Endothelial cell of umbilical vein (primary cell): ENCODE measurements at regions not wholly inside any gene's neighbourhood (a gene's known extent, or its start where the extent isn't known, plus 50 kb on each side); places are given as distances from the start of the nearest gene placed in this dataset.

ENCODE experiments used
- BruUV-seq: library from RNA; stranded (reverse); fragments of 400-500 nt; replicated peaks from 2 replicates; lab custom pipeline; 2021; lab: Mats Ljungman, UMichigan
- CTCF ChIA-PET: fragments of 300-600, 350-600 bp; sonication (Branson Sonifier 250); formaldehyde crosslinking; loops from one replicate; lab custom pipeline; 2021; ENCODE audit warnings: antibody characterized with exemption, inconsistent platforms; lab: Charles Lee
- POLR2A ChIA-PET: fragments of 300-600, 350-600 bp; sonication (Branson Sonifier 250); formaldehyde crosslinking; loops from one replicate; lab custom pipeline; 2021; ENCODE audit warnings: antibody characterized with exemption, inconsistent platforms; lab: Charles Lee
- DNase-seq: peaks from one replicate; pipeline ENCODE4 v3.0.0-alpha.2; 2011; ENCODE audit warnings: low read depth, low spot score
- FAIRE-seq: peaks from 2 replicates; lab custom pipeline; 2011; peaks lifted over from hg19 to GRCh38; lab: Jason Lieb, UNC
- H2AFZ ChIP-seq: 2 replicates; pipeline ENCODE4 v1.6.0; 2012; ENCODE audit warnings: low read depth, low read length, control low read depth, inconsistent platforms
- H3K27ac ChIP-seq: 2 replicates; pipeline ENCODE4 v1.5.1; 2011; ENCODE audit warnings: low read depth, mild to moderate bottlenecking, control low read depth, low read length, moderate library complexity; ENCODE audit not compliant: insufficient read depth
- H3K27me3 ChIP-seq, 2 experiments: 2 replicates each; pipeline versions ENCODE4 v1.6.0 to v1.6.1; 2011; ENCODE audit warnings: low read length in 2 of 2, mixed read lengths in 1 of 2; ENCODE audit not compliant: control insufficient read depth in 2 of 2, insufficient read depth in 2 of 2
- H3K36me3 ChIP-seq, 2 experiments: 2 replicates in 1 of 2; 3 replicates in 1 of 2; pipeline ENCODE4 v1.5.1; 2011; ENCODE audit warnings: low read length in 2 of 2, mild to moderate bottlenecking in 1 of 2, moderate library complexity in 1 of 2; ENCODE audit not compliant: control insufficient read depth in 2 of 2, insufficient read depth in 2 of 2; ENCODE audit errors: extremely low read depth in 1 of 2
- H3K4me1 ChIP-seq: 3 replicates; pipeline ENCODE4 v1.5.1; 2011; ENCODE audit warnings: mild to moderate bottlenecking, low read length; ENCODE audit not compliant: control insufficient read depth, insufficient read depth; ENCODE audit errors: extremely low read depth
- H3K4me2 ChIP-seq: 2 replicates; pipeline ENCODE4 v1.6.1; 2011; ENCODE audit warnings: low read length, control low read depth, mixed read lengths; ENCODE audit not compliant: insufficient read depth
- H3K4me3 ChIP-seq, 3 experiments: fragments of 200-600 bp in 1 of 3; sonication (generic), shearing (Covaris generic) in 1 of 3; replicated peaks in 1 of 3; 2 replicates each; pipeline ENCODE4 v1.5.1; 2011 to 2016; ENCODE audit warnings: control low read depth in 3 of 3, low read length in 3 of 3, mild to moderate bottlenecking in 2 of 3, inconsistent platforms in 1 of 3, low read depth in 1 of 3, moderate library complexity in 1 of 3; ENCODE audit not compliant: insufficient read depth in 1 of 3
- H3K79me2 ChIP-seq: 2 replicates; pipeline ENCODE4 v1.6.0; 2012; ENCODE audit warnings: low read length, inconsistent platforms; ENCODE audit not compliant: control insufficient read depth, insufficient read depth
- H3K9ac ChIP-seq: replicated peaks from 2 replicates; pipeline ENCODE3; 2011; ENCODE audit warnings: low read length, control low read depth; ENCODE audit not compliant: insufficient read depth; ENCODE audit errors: extremely low read depth
- H3K9me1 ChIP-seq: replicated peaks from 3 replicates; pipeline ENCODE4 v1.6.0; 2011; ENCODE audit warnings: mild to moderate bottlenecking, low read length; ENCODE audit not compliant: control insufficient read depth, insufficient read depth; ENCODE audit errors: extremely low read depth
- H3K9me3 ChIP-seq: replicated peaks from 2 replicates; pipeline ENCODE4 v1.5.1; 2012; ENCODE audit warnings: low read length, inconsistent platforms; ENCODE audit not compliant: control insufficient read depth, insufficient read depth
- H4K20me1 ChIP-seq: replicated peaks from 2 replicates; pipeline ENCODE3; 2011; ENCODE audit warnings: mild to moderate bottlenecking, low read length; ENCODE audit not compliant: control insufficient read depth, insufficient read depth; ENCODE audit errors: extremely low read depth
- CTCF ChIP-seq, 2 donors: IDR thresholded peaks; 1 replicate in 1 of 2; 2 replicates in 1 of 2; pipeline ENCODE4 v1.5.1; 2011; ENCODE audit warnings: low read length in 2 of 2, mild to moderate bottlenecking in 2 of 2, moderate library complexity in 2 of 2, control low read depth in 1 of 2, inconsistent platforms in 1 of 2, low read depth in 1 of 2; ENCODE audit not compliant: insufficient read depth in 1 of 2; ENCODE audit errors: extremely low read depth in 1 of 2
- EZH2 ChIP-seq: IDR thresholded peaks from 2 replicates; pipeline ENCODE4 v1.6.1; 2012; ENCODE audit warnings: borderline replicate concordance, low read depth, mild to moderate bottlenecking, moderate library complexity, low read length, inconsistent platforms; ENCODE audit not compliant: severe bottlenecking
- FOS ChIP-seq: IDR thresholded peaks from 2 replicates; pipeline ENCODE4 v1.6.1; 2011; ENCODE audit warnings: mild to moderate bottlenecking, low read length, moderate library complexity, borderline replicate concordance; ENCODE audit not compliant: insufficient read depth
- GATA2 ChIP-seq: IDR thresholded peaks from 2 replicates; pipeline ENCODE4 v1.7.0; 2011; ENCODE audit warnings: low read depth, mild to moderate bottlenecking, moderate library complexity, mixed read lengths, low read length; ENCODE audit not compliant: insufficient read length, insufficient read depth
- JUN ChIP-seq: IDR thresholded peaks from 2 replicates; pipeline ENCODE4 v1.6.1; 2011; ENCODE audit warnings: borderline replicate concordance, low read depth; ENCODE audit not compliant: insufficient read length, insufficient read depth
- MAX ChIP-seq: IDR thresholded peaks from 2 replicates; pipeline ENCODE4 v1.6.1; 2011; ENCODE audit not compliant: insufficient read depth, insufficient read length
- MYC ChIP-seq: IDR thresholded peaks from one replicate; pipeline ENCODE4 v1.6.1; 2011; ENCODE audit warnings: mild to moderate bottlenecking, low read depth, low read length
- POLR2A ChIP-seq: IDR thresholded peaks from 2 replicates; pipeline ENCODE4 v1.6.1; 2012; ENCODE audit warnings: low read depth, mild to moderate bottlenecking, control low read depth, low read length
- POLR2AphosphoS5 ChIP-seq: IDR thresholded peaks from 2 replicates; pipeline ENCODE4 v1.6.1; 2012; ENCODE audit warnings: low read depth, mild to moderate bottlenecking, control low read depth, low read length, moderate library complexity; ENCODE audit not compliant: insufficient read depth
- dilution Hi-C: fragments of 300-500 bp; cut with MboI; formaldehyde crosslinking; loops from one replicate; pipeline ENCODE4 v1.15.0; 2019; ENCODE audit warnings: low sequenced_read_pairs; ENCODE audit not compliant: extremely low pct_ligation_motif_present
- intact Hi-C: fragments of 100-400 bp; cut with micrococcal nuclease; formaldehyde crosslinking; loops from one replicate; pipeline ENCODE4 v1.10.0; 2022

- POLR2A ChIA-PET = no interaction called here
- CTCF ChIA-PET = interaction anchor here (1.0 to 2.8 kb wide), 3 partner anchors 12 to 172 kb away, joined by 4 to 7 read pairs (median 4); no protein-coding TSS in a partner anchor
These were observed 63.7 kb upstream of the DHX40 start for GRCh38 chr17:59501690-59502089.

GRCh38 chr17:59502800-59503199 is 62.6 kb upstream of the DHX40 start:
- no peak overlapping the region for H2AFZ ChIP-seq
- POLR2A ChIA-PET = no interaction called here

More at GRCh38 chr17:59501690-59502089, 63.7 kb upstream of the DHX40 start:
- DNase-seq (no peak), FAIRE-seq (no peak)
- H4K20me1 ChIP-seq = no peaks in the 10 kb centered on the region
- no TSS peak for BruUV-seq
- H3K27ac ChIP-seq = no peak overlapping the region
- H3K4me3 ChIP-seq = no peak overlapping the region
- dilution Hi-C loops (no loop called here), intact Hi-C loops (no loop called here)
- H3K4me2 ChIP-seq = no peak overlapping the region
- no peak overlapping the region for H2AFZ ChIP-seq
- H3K4me1 ChIP-seq = no peaks in the 10 kb centered on the region
- no peaks in the 10 kb centered on the region for H3K9me3 ChIP-seq
- H3K79me2 ChIP-seq = no peaks in the 10 kb centered on the region
- no peak overlapping the region for H3K9ac ChIP-seq
- TF ChIP-seq POLR2A (no peak), MYC (no peak), GATA2 (no peak)
- H3K27me3 ChIP-seq = no peaks in the 10 kb centered on the region
- no peaks in the 10 kb centered on the region for H3K9me1 ChIP-seq
- H3K36me3 ChIP-seq = no peaks in the 10 kb centered on the region

More at GRCh38 chr17:59502800-59503199, 62.6 kb upstream of the DHX40 start:
- DNase-seq = no peak
- TF ChIP-seq GATA2 = no peak
- TF ChIP-seq FOS = no peak
- no peak for TF ChIP-seq POLR2A
- no peak for TF ChIP-seq EZH2
- TF ChIP-seq MYC = no peak
- no peak for TF ChIP-seq POLR2AphosphoS5
- TF ChIP-seq MAX = no peak
- no peak for TF ChIP-seq CTCF (IDR thresholded peaks at IDR 0.05; ENCODE audit: extremely low read depth in 1 of 2, insufficient read depth in 1 of 2, low read depth in 1 of 2, low read length in 2 of 2)
- TF ChIP-seq JUN = no peak
- Histone ChIP-seq H3K9me1 (no peaks in the 10 kb centered on the region), H3K4me1 (no peaks in the 10 kb centered on the region), H3K27ac (no peak overlapping the region), H3K9ac (no peak overlapping the region), H3K36me3 (no peaks in the 10 kb centered on the region), H3K9me3 (no peaks in the 10 kb centered on the region), H3K4me2 (no peak overlapping the region), H3K79me2 (no peaks in the 10 kb centered on the region), H3K4me3 (no peak overlapping the region), H3K27me3 (no peaks in the 10 kb centered on the region), H4K20me1 (no peaks in the 10 kb centered on the region)
- dilution Hi-C loops (no loop called here), intact Hi-C loops (no loop called here)
- BruUV-seq = no TSS peak
- CTCF ChIA-PET = interaction anchor here (0.9 to 2.8 kb wide), 3 partner anchors 11 to 192 kb away, joined by 4 to 7 read pairs (median 5); no protein-coding TSS in a partner anchor
- no peak for FAIRE-seq
